ENCODE measurements at regions not wholly inside any gene's neighbourhood (a gene's known extent, or its start where the extent isn't known, plus 50 kb on each side); places are given as distances from the start of the nearest gene placed in this dataset.

- DNase-seq: no peak
Observed at GRCh38 chr6:80679992-80680391, 573.5 kb downstream of the BCKDHB start.

- DNase-seq: no peak
Observed at GRCh38 chr6:80676386-80676785, 569.9 kb downstream of the BCKDHB start.

GRCh38 chr6:80674669-80675068 is 568.2 kb downstream of the BCKDHB start:
- no peak for DNase-seq

- DNase-seq: no peak
Observed at GRCh38 chr6:80673367-80673766, 566.9 kb downstream of the BCKDHB start.

- DNase-seq: no peak
Observed at GRCh38 chr6:80667006-80667405, 560.5 kb downstream of the BCKDHB start.

GRCh38 chr6:80658926-80659325 is 552.5 kb downstream of the BCKDHB start:
- DNase-seq: no peak

GRCh38 chr6:80647156-80647555 is 540.7 kb downstream of the BCKDHB start:
- DNase-seq: no peak

- DNase-seq: no peak
Observed at GRCh38 chr6:80643881-80644280, 537.4 kb downstream of the BCKDHB start.

- DNase-seq: no peak
Observed at GRCh38 chr6:80642452-80642851, 536.0 kb downstream of the BCKDHB start.

- DNase-seq: no peak
Observed at GRCh38 chr6:80641591-80641990, 535.1 kb downstream of the BCKDHB start.

GRCh38 chr6:80640176-80640575 is 533.7 kb downstream of the BCKDHB start:
- no peak for DNase-seq

- DNase-seq: no peak
Observed at GRCh38 chr6:80639181-80639629, 532.7 kb downstream of the BCKDHB start.

GRCh38 chr6:80638213-80639055 is 532.0 kb downstream of the BCKDHB start:
- no peak for DNase-seq

GRCh38 chr6:80637312-80637711 is 530.8 kb downstream of the BCKDHB start:
- DNase-seq: no peak

GRCh38 chr6:80636689-80637088 is 530.2 kb downstream of the BCKDHB start:
- DNase-seq: no peak

GRCh38 chr6:80633412-80633811 is 526.9 kb downstream of the BCKDHB start:
- DNase-seq: no peak

- DNase-seq: no peak
Observed at GRCh38 chr6:80625405-80625804, 518.9 kb downstream of the BCKDHB start.

- no peak for DNase-seq
Observed at GRCh38 chr6:80623066-80623815, 516.8 kb downstream of the BCKDHB start.

- no peak for DNase-seq
Observed at GRCh38 chr6:80622641-80623040, 516.2 kb downstream of the BCKDHB start.

GRCh38 chr6:80618953-80619352 is 512.5 kb downstream of the BCKDHB start:
- no peak for DNase-seq

- DNase-seq: no peak
Observed at GRCh38 chr6:80610846-80611245, 504.4 kb downstream of the BCKDHB start.

- DNase-seq: no peak
Observed at GRCh38 chr6:80608881-80609280, 502.4 kb downstream of the BCKDHB start.

GRCh38 chr6:80607811-80608391 is 501.4 kb downstream of the BCKDHB start:
- no peak for DNase-seq
